Occipital lobe (tissue), 1 donor: ENCODE measurements at regions not wholly inside any gene's neighbourhood (a gene's known extent, or its start where the extent isn't known, plus 50 kb on each side); places are given as distances from the start of the nearest gene placed in this dataset.
"Not testable (repeated sequence)": the region's sequence is repeated elsewhere in the genome, so short reads cannot be mapped to it uniquely, and the experiment has no call there.

Source experiments
- DNase-seq: peaks from one replicate; lab custom pipeline; 2025; lab: John Stamatoyannopoulos, UW

GRCh38 chr6:19722999-19723398, 114.2 kb upstream of the ID4 start:
- no peak for DNase-seq

DNA sequence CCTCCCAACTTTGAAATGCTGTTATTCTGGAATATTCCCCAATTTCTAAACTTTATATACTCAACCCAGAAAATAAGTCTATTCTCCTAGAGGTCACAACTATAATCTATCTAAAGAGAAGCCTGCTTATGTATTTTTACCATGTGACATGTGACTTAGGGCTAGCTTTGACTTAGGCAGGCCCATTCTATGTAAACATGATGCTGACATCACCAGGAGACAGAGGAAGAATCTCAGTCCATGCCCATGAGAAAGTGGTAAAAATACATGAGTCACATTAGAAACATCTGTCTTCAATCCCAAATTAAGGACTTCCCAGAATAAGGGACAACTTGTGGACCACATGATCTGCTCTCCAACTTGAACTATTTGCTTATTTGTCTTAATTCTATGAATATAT, 113.6 kb upstream of the ID4 start:
- no peak for DNase-seq

- DNase-seq = not testable (repeated sequence)
Observed at GRCh38 chr6:19725436-19725835, 111.7 kb upstream of the ID4 start.

GRCh38 chr6:19731282-19731681, 105.9 kb upstream of the ID4 start:
- no peak for DNase-seq

DNA sequence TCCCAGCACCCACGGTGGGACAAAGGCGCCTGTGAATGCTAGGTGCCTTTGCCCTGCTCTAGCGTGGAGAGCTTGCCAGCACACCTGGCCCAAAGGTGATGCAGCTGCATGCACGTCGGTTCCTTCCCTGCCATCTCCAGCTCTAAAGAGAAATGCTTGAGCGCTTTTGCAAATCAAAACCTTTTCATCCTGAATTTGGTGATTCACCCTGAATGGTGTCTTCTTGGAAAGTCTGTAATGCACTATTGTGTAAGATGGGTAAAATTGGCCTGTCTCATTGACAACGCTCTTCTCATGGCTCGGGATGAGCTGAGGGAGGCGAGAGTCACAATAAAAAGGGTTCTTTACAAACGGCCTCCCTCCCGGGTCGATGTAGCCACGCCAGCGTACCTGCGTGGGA, 103.1 kb upstream of the ID4 start:
- no peak for DNase-seq

GRCh38 chr6:19734519-19734918, 102.7 kb upstream of the ID4 start:
- no peak for DNase-seq

DNA sequence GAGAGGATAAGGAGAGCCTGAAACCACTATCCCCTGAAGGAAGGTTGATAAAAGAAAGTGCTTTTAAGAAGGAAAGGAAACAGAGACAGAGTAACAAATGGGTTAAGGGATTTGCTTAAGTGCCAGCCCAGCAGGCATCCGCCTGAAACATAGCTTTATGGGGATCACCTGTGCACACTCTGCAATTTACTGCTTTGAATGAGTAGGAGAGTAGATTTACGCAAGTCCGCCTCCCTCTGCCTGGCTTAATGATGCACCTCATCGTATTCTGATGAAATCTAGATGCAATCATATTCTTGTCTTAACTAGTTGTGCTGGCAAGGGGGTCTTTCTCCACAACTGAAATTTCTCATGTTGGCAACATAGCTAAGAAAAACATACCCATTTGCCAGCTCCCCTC, 101.1 kb upstream of the ID4 start:
- no peak for DNase-seq

DNA sequence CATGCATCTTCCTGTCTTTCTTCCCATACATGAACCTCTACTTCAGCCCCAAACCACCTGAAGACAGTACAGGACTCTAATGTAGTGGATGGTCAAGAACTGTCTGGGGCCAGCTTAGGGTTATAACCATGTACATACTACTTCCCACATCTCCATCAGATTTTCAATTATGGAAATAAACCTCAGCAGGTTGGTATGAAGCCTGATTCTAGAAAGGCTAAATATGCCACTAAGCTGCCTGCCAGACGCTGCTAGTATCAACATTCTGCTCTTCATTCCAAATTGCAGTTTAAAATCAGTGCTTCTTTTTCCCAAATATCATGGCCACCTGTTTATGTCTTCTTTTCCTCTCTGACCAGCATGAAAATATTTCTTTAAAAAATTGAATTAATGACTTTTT, 99.2 kb upstream of the ID4 start:
- no peak for DNase-seq

GRCh38 chr6:19749722-19750121, 87.4 kb upstream of the ID4 start:
- no peak for DNase-seq

GRCh38 chr6:19752746-19753145, 84.4 kb upstream of the ID4 start:
- DNase-seq = no peak

- DNase-seq = no peak
Observed at GRCh38 chr6:19753826-19754225, 83.3 kb upstream of the ID4 start.

DNA sequence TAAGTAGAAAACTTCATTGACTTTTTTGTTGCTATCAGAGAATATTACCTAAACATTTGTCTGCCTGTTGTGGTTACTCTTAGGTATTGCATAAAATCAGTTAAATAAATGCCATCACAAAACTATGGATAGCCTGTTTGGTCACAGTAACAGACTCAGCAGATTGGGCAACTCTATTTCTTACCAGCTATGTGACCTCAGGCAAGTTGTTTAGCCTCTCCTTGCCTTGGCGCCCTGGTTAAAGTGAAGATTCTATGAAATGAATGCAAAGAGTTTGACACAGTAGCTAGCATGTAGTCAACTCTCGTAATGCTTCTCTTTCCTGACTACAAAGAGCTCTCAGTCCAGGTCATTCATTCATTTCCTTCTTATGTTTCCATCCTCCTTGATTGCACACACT, 82.5 kb upstream of the ID4 start:
- no peak for DNase-seq

DNA sequence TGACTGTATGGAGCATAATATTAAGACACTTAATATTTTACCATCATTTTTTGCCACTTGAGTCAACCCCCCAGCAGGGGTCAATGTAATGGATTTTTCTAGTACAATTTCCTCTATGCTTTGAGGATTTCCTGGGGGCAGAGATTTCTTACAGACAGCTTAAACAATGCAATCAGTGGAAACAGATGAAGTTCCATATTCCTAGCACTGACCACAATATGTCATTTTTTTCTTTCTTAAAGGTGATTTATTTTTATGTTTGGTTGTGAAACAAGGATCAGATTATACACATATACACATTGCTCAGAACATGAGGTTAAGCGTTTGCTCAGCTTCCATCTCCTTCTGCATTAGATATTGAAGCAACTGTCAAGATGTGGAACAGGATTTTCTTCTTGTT, 82.0 kb upstream of the ID4 start:
- no peak for DNase-seq

- DNase-seq = no peak
Observed at GRCh38 chr6:19757036-19757435, 80.1 kb upstream of the ID4 start.

GRCh38 chr6:19759117-19759880, 77.9 kb upstream of the ID4 start:
- no peak for DNase-seq

GRCh38 chr6:19761121-19761520, 76.0 kb upstream of the ID4 start:
- no peak for DNase-seq

GRCh38 chr6:19771753-19772336, 65.3 kb upstream of the ID4 start:
- no peak for DNase-seq

DNA sequence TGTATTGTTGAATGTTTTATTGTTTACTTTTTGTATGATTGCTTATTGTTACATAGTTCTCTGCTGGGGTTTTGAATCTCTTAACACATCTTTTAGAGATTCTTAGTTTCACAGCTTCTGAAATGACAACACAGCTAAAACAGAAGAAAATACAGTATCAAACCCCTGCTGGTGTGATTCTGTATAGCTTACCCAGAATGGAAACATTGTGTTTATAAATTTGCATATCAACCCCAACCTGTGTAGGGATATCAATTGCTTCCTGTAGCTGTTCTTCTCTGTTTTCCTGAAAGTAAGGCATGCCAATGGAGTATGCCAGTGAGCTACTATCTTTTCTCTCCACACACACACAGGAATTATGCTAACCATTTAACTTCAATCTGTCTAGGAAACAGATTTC, 64.3 kb upstream of the ID4 start:
- DNase-seq = no peak

GRCh38 chr6:19781269-19781668, 55.9 kb upstream of the ID4 start:
- no peak for DNase-seq

DNA sequence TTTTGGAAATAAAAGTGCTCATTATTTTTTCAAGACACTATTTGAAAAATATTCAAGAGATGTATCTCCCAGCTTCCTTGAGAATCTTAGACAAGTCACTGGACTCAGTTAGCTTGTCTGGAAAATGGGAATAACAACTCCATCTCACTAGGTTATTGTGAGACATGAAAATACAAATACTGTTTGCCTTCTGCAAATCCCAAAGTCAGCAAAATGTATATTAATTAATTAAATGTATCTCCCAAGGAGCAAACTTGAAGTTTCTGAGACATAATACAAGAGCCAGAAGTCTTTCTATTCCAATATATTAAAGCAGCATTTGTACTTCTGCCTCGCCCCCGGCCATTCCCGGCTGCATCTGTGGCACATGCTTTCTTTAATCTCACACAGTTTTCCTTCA, 54.6 kb upstream of the ID4 start:
- DNase-seq = no peak
